HFFc6 (cell line): ENCODE measurements at regions not wholly inside any gene's neighbourhood (a gene's known extent, or its start where the extent isn't known, plus 50 kb on each side); places are given as distances from the start of the nearest gene placed in this dataset.

Experiments used
- DNase-seq: peaks from one replicate; pipeline ENCODE4 v3.0.0-alpha.2; 2018
- H3K27ac Mint-ChIP-seq: 2 replicates; pipeline ENCODE4 v1.8.0; 2020; ENCODE audit warnings: mild to moderate bottlenecking, mixed read lengths
- H3K27me3 Mint-ChIP-seq: 2 replicates; pipeline ENCODE4 v1.8.0; 2021; ENCODE audit warnings: mild to moderate bottlenecking, moderate library complexity, mixed read lengths; ENCODE audit not compliant: insufficient read depth
- H3K36me3 Mint-ChIP-seq: 2 replicates; pipeline ENCODE4 v1.8.0; 2021; ENCODE audit warnings: low read depth, mixed read lengths
- H3K4me1 Mint-ChIP-seq: 2 replicates; pipeline ENCODE4 v1.8.0; 2020; ENCODE audit warnings: low read depth, mixed read lengths
- H3K4me3 Mint-ChIP-seq: 2 replicates; pipeline ENCODE4 v1.8.0; 2020; ENCODE audit warnings: mild to moderate bottlenecking, moderate library complexity, mixed read lengths
- H3K9me3 Mint-ChIP-seq: 2 replicates; pipeline ENCODE4 v1.8.0; 2020; ENCODE audit warnings: mild to moderate bottlenecking, mixed read lengths
- TF ChIP-seq, protein P1 (sequence below): fragments of 200-600 bp; sonication (generic); IDR thresholded peaks from 2 replicates; pipeline ENCODE4 v1.5.0; 2021; ENCODE audit warnings: antibody characterized with exemption, mild to moderate bottlenecking

DNA sequence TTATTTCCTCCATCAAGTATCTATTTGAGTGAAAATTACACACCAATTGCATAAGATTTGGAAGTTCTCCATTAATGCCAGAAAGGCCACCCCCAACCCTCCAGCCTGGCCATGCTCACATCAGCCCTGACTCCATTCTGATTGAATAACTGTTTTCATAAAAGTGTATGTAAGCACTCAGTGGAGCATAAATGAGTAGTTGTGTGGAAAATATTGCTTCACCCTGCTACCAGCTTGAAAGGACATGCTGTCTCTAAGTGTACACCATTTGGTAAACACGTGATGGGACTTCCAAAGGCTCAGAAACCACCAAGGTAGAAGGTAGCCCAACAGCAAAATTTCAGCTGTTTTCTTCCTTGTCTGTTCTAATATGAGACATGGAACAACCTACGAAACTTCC lies 393.8 kb downstream of the ZNF385D start:
- Mint-ChIP-seq H3K27me3 (no peaks in the 10 kb centered on the region), H3K4me1 (peaks cover 29% of the 10 kb centered on the region), H3K27ac (peak overlapping the region; percentile 96; the same call in 1 of the 2 replicates), H3K9me3 (peaks cover 9% of the 10 kb centered on the region), H3K36me3 (peaks cover 21% of the 10 kb centered on the region), H3K4me3 (no peak overlapping the region)
- DNase-seq = no peak
- TF ChIP-seq, protein P1, sequence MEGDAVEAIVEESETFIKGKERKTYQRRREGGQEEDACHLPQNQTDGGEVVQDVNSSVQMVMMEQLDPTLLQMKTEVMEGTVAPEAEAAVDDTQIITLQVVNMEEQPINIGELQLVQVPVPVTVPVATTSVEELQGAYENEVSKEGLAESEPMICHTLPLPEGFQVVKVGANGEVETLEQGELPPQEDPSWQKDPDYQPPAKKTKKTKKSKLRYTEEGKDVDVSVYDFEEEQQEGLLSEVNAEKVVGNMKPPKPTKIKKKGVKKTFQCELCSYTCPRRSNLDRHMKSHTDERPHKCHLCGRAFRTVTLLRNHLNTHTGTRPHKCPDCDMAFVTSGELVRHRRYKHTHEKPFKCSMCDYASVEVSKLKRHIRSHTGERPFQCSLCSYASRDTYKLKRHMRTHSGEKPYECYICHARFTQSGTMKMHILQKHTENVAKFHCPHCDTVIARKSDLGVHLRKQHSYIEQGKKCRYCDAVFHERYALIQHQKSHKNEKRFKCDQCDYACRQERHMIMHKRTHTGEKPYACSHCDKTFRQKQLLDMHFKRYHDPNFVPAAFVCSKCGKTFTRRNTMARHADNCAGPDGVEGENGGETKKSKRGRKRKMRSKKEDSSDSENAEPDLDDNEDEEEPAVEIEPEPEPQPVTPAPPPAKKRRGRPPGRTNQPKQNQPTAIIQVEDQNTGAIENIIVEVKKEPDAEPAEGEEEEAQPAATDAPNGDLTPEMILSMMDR = no peak

DNA sequence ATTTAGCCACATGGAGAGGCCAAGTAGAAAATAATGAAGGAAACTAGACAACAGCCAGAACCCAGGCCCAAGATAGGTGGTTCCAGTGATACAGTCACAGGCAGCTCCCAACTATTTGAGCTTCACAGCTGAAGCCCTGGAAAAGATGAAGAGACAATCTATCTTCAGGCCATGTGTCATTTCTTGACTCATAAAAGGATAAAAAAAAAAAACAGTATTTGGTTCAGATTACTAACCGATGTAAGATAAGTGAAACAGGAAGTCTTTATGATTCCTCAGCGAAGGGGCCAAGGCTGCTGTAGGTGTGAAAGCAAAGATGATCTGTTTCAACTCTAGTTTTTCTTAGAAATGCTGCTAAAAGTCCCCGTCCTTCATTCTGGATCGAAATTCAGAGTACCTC lies 394.6 kb downstream of the ZNF385D start:
- H3K9me3 Mint-ChIP-seq = peaks cover 9% of the 10 kb centered on the region
- DNase-seq = peak; percentile 72
- TF ChIP-seq, protein P1 = no peak
- peak overlapping the region; percentile 69 for H3K4me3 Mint-ChIP-seq
- no peaks in the 10 kb centered on the region for H3K27me3 Mint-ChIP-seq
- peaks cover 21% of the 10 kb centered on the region for H3K4me1 Mint-ChIP-seq
- H3K27ac Mint-ChIP-seq = peak overlapping the region; percentile 96
- peaks cover 21% of the 10 kb centered on the region for H3K36me3 Mint-ChIP-seq

DNA sequence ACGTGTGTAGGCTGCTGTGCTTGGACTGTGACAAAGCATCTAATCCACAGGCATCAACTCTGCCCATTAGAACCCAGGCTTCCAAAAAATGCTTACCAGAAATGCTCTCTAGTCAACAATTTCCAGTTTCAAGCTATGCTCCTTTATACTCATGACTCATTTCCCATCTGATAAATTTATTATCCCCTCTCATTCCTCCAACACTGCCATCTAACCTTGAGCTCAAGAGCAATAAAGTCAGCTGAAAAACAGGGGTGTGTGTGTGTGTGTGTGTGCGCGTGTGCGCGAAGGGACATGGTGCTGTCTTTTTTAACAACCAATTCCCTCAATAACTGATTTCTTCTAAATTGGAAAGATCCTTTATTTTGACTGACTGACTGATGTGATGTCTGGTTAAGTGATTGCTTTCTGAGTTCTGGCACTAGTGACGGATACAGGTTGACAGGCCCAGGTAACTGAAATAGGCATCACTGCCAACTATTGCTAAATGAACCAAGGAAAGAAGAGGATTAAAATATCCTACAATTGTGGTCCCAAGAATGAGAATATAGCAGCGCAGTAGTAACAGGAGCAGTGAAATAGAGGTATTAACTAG lies 405.5 kb downstream of the ZNF385D start:
- DNase-seq = no peak
- TF ChIP-seq, protein P1 = no peak
- Mint-ChIP-seq H3K9me3 (no peaks in the 10 kb centered on the region), H3K27ac (no peak overlapping the region), H3K4me3 (no peak overlapping the region), H3K36me3 (peaks cover 4% of the 10 kb centered on the region; the same call in 1 of the 2 replicates), H3K27me3 (no peaks in the 10 kb centered on the region), H3K4me1 (peaks cover 8% of the 10 kb centered on the region)

DNA sequence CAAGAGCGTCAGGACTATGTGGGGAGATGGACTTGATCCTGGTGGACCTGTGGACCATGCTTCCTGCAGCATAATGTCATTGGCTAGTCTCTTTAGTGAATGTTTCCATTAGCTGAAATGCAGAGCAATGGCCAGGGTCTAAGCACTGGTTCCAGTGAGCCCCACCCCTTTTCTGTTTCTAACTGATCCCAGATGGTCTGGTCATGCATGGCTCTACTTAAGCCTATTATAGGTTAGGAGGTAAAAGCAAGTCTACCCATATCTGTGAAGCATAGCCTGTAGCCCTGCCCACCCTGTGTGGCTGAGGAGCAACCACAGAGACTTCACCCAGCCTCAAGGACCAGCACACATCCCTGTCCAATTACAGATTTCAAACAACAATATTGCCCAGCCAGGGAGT lies 419.2 kb downstream of the ZNF385D start:
- H3K9me3 Mint-ChIP-seq = no peaks in the 10 kb centered on the region
- DNase-seq = no peak
- no peak overlapping the region for H3K27ac Mint-ChIP-seq
- H3K27me3 Mint-ChIP-seq = no peaks in the 10 kb centered on the region
- no peaks in the 10 kb centered on the region for H3K36me3 Mint-ChIP-seq
- no peak overlapping the region for H3K4me3 Mint-ChIP-seq
- H3K4me1 Mint-ChIP-seq = peaks cover 21% of the 10 kb centered on the region
- TF ChIP-seq, protein P1 = no peak

DNA sequence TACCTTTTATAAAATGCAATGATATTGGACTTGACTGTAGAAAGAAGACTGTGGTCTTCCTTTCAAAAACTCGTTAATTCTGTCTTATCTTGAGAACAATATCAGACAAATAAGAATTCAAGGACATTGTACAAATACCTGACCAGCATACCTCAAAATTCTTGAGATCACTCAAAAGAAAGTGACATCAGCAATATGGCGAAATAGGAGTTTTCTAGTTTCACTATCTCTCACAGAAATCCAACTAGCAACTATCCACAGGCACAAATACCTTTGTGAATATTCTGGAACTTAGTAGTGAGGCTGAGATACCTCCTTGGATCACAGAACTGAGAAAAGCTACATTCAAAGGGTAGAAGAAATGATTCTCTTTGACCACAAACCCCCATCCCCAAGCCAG lies 419.7 kb downstream of the ZNF385D start:
- Mint-ChIP-seq H3K4me3 (no peak overlapping the region), H3K36me3 (no peaks in the 10 kb centered on the region), H3K4me1 (peaks cover 27% of the 10 kb centered on the region), H3K27me3 (no peaks in the 10 kb centered on the region), H3K9me3 (no peaks in the 10 kb centered on the region), H3K27ac (no peak overlapping the region)
- DNase-seq = no peak
- TF ChIP-seq, protein P1 = no peak

DNA sequence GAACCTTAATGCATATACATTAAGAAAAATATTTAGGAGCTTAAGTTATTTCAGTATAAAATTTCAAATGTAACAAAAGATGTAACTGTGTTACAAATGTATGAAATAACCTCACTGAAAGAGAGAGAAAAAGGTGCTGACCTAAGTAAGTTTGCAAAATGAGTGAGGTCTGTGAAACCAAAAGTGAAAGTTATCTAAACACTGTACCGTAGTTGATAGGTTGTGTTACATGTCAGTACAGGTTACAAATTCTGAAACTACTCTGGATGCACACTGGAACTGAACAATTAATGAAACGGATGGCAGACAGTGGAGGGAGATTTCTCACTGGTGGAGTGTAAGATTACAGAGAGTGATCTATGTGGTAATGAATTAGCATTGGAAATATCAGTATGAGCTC lies 420.7 kb downstream of the ZNF385D start:
- Mint-ChIP-seq H3K36me3 (no peaks in the 10 kb centered on the region), H3K9me3 (no peaks in the 10 kb centered on the region), H3K4me3 (peak overlapping the region; percentile 1; the same call in 1 of the 2 replicates), H3K27ac (no peak overlapping the region), H3K4me1 (peaks cover 36% of the 10 kb centered on the region), H3K27me3 (no peaks in the 10 kb centered on the region)
- DNase-seq = no peak
- TF ChIP-seq, protein P1 = no peak
